ENCODE measurements at regions not wholly inside any gene's neighbourhood (a gene's known extent, or its start where the extent isn't known, plus 50 kb on each side); places are given as distances from the start of the nearest gene placed in this dataset.

DNA sequence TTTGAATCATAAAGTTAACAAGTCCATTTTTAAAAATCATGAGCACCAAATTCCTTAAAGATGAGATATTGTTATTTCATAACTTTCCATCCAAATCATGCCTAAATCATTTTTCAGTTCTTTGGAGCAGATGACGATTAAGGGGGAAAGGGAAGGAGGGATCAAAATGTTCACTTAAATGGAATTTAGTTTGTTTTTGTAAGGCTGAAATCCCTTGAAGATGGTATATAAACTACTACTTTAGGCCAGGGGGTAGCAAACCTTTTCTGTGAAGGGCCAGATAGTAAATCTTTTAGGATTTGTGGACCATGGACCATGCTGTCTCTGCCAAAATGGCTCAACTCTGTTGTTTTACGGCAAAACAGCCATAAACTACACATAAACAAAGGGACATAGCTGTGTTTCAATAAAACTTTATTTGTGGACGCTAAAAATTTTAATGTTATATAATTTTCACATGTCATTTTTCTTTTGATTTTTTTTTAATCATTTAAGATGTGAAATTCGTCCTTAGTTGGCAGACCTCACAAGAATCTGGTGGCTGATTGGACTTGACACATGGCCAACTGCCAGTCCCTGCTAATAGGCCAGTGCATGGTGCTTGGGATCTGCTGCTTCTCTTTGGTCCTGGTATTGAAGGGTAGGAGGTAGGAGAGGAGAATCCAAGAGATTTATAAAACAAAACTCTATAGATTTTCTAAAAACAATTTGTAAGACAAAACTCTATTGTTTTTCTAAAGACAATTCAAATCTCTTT is 52.0 kb upstream of the RTN4 start:
- DNase-seq (ENCODE audit: low read depth in 2 of 2): peak; percentile 87 to 90

GRCh38 chr2:55101466-55101865 is 51.2 kb upstream of the RTN4 start:
- no peak for DNase-seq (ENCODE audit: low read depth in 2 of 2)

DNA sequence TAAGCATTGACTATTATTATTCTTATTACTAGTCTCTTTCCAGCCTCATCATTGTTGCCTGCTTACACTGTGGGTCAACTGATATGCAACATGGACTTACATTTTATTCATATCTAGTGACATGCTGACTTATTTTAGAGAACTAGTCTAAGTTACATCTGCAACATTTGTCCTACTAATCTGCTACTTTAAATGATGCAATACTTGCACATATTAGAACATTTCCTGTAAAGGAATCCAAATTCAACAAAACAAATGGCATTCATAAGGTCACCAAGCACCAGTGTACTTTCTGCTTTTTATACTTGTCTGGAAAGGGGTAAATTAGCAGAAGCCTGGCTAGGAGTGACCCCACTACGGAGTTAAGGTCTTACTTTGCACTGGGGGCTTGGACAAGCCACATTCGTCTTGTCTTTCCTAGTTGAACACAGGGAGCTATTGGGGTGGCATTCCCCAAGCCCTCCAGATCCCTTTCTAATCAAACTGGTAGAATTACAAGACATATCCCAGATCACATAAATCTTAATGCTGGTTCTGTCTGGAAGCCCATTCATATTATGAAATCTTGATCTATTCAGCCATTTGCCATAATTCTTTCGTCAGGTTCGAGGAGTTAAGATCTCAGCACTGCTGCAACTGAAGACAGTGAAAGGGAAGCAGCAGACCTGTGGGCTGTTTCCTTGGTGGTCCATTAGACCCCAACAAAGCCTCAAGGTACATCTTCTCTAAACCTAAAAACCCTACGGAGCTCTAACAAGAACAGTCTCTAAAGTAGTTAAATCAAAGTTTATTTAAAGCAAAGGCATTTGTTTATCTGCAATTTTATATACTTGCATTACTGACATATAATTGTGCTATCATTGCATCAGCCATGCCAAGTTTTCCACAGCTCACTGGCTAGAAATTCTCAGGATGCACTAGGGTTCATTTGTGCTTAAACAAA is 49.9 kb upstream of the RTN4 start:
- peak in 1 of 2 experiments; percentile 72 for DNase-seq (ENCODE audit: low read depth in 2 of 2)
